IMR-90 (cell line): ENCODE measurements at regions not wholly inside any gene's neighbourhood (a gene's known extent, or its start where the extent isn't known, plus 50 kb on each side); places are given as distances from the start of the nearest gene placed in this dataset.

Experiments used
- ATAC-seq: fragments of 200-7000 bp; cut with Tn5 transposase; 2 replicates; pipeline ENCODE4 v1.9.1; 2020; ENCODE audit warnings: low read depth, mild to moderate bottlenecking, moderate library complexity
- BruUV-seq: library from RNA; stranded (reverse); fragments of 400-500 nt; replicated peaks from 2 replicates; lab custom pipeline; 2021; lab: Mats Ljungman, UMichigan
- CTCF ChIA-PET: fragments of 300-600 bp; formaldehyde crosslinking; extraction: SDS; loops from one replicate; lab custom pipeline; 2021; ENCODE audit warnings: antibody characterized with exemption; lab: Yijun Ruan, JAX
- POLR2A ChIA-PET: fragments of 300-600 bp; sonication (Branson Sonifier 250); formaldehyde crosslinking; loops from one replicate; lab custom pipeline; 2022; ENCODE audit warnings: antibody characterized with exemption; ENCODE audit not compliant: unreplicated experiment; lab: Charles Lee
- DNase-seq: peaks from one replicate; pipeline ENCODE4 v3.0.0; 2013
- H2AFZ ChIP-seq: replicated peaks from 2 replicates; pipeline ENCODE3; 2013; ENCODE audit warnings: low read length, mild to moderate bottlenecking; ENCODE audit not compliant: poor library complexity
- H2AK5ac ChIP-seq: 2 replicates; pipeline ENCODE4 v1.6.1; 2013; ENCODE audit warnings: low read depth, low read length, inconsistent platforms
- H2AK9ac ChIP-seq: replicated peaks from 2 replicates; pipeline ENCODE3; 2013; ENCODE audit warnings: mild to moderate bottlenecking, low read depth, low read length, moderate library complexity; ENCODE audit not compliant: poor library complexity
- H2BK120ac ChIP-seq: 2 replicates; pipeline ENCODE4 v1.6.1; 2013; ENCODE audit warnings: low read depth, low read length, inconsistent platforms
- H2BK15ac ChIP-seq: 3 replicates; pipeline ENCODE4 v1.6.1; 2013; ENCODE audit warnings: low read depth, low read length, inconsistent platforms
- H2BK20ac ChIP-seq: 2 replicates; pipeline ENCODE4 v1.6.1; 2013; ENCODE audit warnings: low read depth, mild to moderate bottlenecking, inconsistent platforms, low read length, moderate library complexity
- H2BK5ac ChIP-seq: 2 replicates; pipeline ENCODE4 v1.6.1; 2013; ENCODE audit warnings: mild to moderate bottlenecking, low read depth, low read length, inconsistent platforms; ENCODE audit not compliant: poor library complexity, severe bottlenecking
- H3K14ac ChIP-seq: replicated peaks from 2 replicates; pipeline ENCODE4 v1.6.1; 2013; ENCODE audit warnings: low read depth, low read length, inconsistent platforms
- H3K18ac ChIP-seq: 2 replicates; pipeline ENCODE4 v1.6.1; 2013; ENCODE audit warnings: low read depth, low read length, control low read depth
- H3K23ac ChIP-seq: 2 replicates; pipeline ENCODE4 v1.6.1; 2013; ENCODE audit warnings: low read depth, low read length, inconsistent platforms
- H3K27ac ChIP-seq: 2 replicates; pipeline ENCODE4 v1.5.1; 2013; ENCODE audit warnings: mild to moderate bottlenecking, control low read depth, low read length; ENCODE audit not compliant: insufficient read depth
- H3K27me3 ChIP-seq: 2 replicates; pipeline ENCODE4 v1.6.1; 2013; ENCODE audit warnings: low read length; ENCODE audit not compliant: control insufficient read depth, insufficient read depth
- H3K36me3 ChIP-seq: 2 replicates; pipeline ENCODE4 v1.6.1; 2013; ENCODE audit warnings: low read length, mixed read lengths; ENCODE audit not compliant: control insufficient read depth, insufficient read depth
- H3K4ac ChIP-seq: 2 replicates; pipeline ENCODE4 v1.6.1; 2013; ENCODE audit warnings: low read depth, low read length, inconsistent platforms
- H3K4me1 ChIP-seq: 2 replicates; pipeline ENCODE4 v1.6.1; 2013; ENCODE audit warnings: low read length, mixed read lengths; ENCODE audit not compliant: control insufficient read depth, insufficient read depth
- H3K4me2 ChIP-seq: 2 replicates; pipeline ENCODE4 v1.6.1; 2013; ENCODE audit warnings: low read depth, mild to moderate bottlenecking, control low read depth, low read length, moderate library complexity
- H3K4me3 ChIP-seq: 2 replicates; pipeline ENCODE4 v1.5.1; 2013; ENCODE audit warnings: low read depth, mild to moderate bottlenecking, control low read depth, low read length, moderate library complexity; ENCODE audit not compliant: insufficient read depth
- H3K56ac ChIP-seq: 2 replicates; pipeline ENCODE4 v1.6.1; 2013; ENCODE audit warnings: low read length, inconsistent platforms; ENCODE audit not compliant: insufficient read depth; ENCODE audit errors: extremely low read depth
- H3K79me1 ChIP-seq, 2 experiments: 2 replicates each; pipeline ENCODE4 v1.6.1; 2013; ENCODE audit warnings: low read length in 2 of 2, inconsistent platforms in 1 of 2, low read depth in 1 of 2
- H3K9ac ChIP-seq: 2 replicates; pipeline ENCODE4 v1.6.1; 2013; ENCODE audit warnings: low read depth, low read length, control low read depth
- H3K9me1 ChIP-seq: 2 replicates; pipeline ENCODE4 v1.6.1; 2013; ENCODE audit warnings: low read length, inconsistent platforms; ENCODE audit not compliant: insufficient read depth
- H3K9me3 ChIP-seq: 2 replicates; pipeline ENCODE4 v1.6.1; 2013; ENCODE audit warnings: low read length; ENCODE audit not compliant: control insufficient read depth, insufficient read depth
- H4K20me1 ChIP-seq: 2 replicates; pipeline ENCODE4 v1.6.1; 2013; ENCODE audit warnings: low read length, inconsistent platforms; ENCODE audit not compliant: insufficient read depth
- H4K5ac ChIP-seq: 2 replicates; pipeline ENCODE4 v1.6.1; 2013; ENCODE audit warnings: mild to moderate bottlenecking, low read depth, low read length, control low read depth
- H4K8ac ChIP-seq, 2 experiments: 2 replicates each; pipeline ENCODE4 v1.6.1; 2013; ENCODE audit warnings: low read depth in 2 of 2, low read length in 2 of 2, control low read depth in 1 of 2, inconsistent platforms in 1 of 2
- H4K91ac ChIP-seq: 2 replicates; pipeline ENCODE4 v1.6.1; 2013; ENCODE audit warnings: low read depth, low read length, inconsistent platforms; ENCODE audit not compliant: insufficient read depth
- BHLHE40 ChIP-seq: fragments of 150-350 bp; IDR thresholded peaks from 2 replicates; pipeline ENCODE4 v1.6.1; 2016; ENCODE audit warnings: mild to moderate bottlenecking, low read depth, low read length
- CEBPB ChIP-seq: IDR thresholded peaks from 2 replicates; pipeline ENCODE4 v1.6.1; 2012; ENCODE audit warnings: low read depth, low read length, improper control_type of control experiment
- CHD1 ChIP-seq: IDR thresholded peaks from 2 replicates; pipeline ENCODE4 v1.6.1; 2012; ENCODE audit warnings: low read depth, low read length, improper control_type of control experiment
- CTCF ChIP-seq: conservative IDR thresholded peaks from 2 replicates; pipeline ENCODE4 v1.5.1; 2012; ENCODE audit warnings: mild to moderate bottlenecking, low read depth, low read length, improper control_type of control experiment
- ELK1 ChIP-seq: fragments of 150-350 bp; IDR thresholded peaks from 2 replicates; pipeline ENCODE4 v1.6.1; 2016; ENCODE audit warnings: low read depth, mild to moderate bottlenecking, low read length, moderate library complexity, borderline replicate concordance
- FOS ChIP-seq: fragments of 150-350 bp; IDR thresholded peaks from 2 replicates; pipeline ENCODE4 v1.6.1; 2016; ENCODE audit warnings: low read depth, low read length
- MAFK ChIP-seq: IDR thresholded peaks from 2 replicates; pipeline ENCODE4 v1.6.1; 2012; ENCODE audit warnings: low read depth, low read length, improper control_type of control experiment
- MAZ ChIP-seq: IDR thresholded peaks from 2 replicates; pipeline ENCODE4 v1.6.1; 2012; ENCODE audit warnings: low read depth, mild to moderate bottlenecking, low read length, improper control_type of control experiment, moderate library complexity, borderline replicate concordance
- MXI1 ChIP-seq: IDR thresholded peaks from 2 replicates; pipeline ENCODE4 v1.6.1; 2012; ENCODE audit warnings: low read depth, mild to moderate bottlenecking, low read length, moderate library complexity, borderline replicate concordance
- NFE2L2 ChIP-seq: fragments of 150-350 bp; IDR thresholded peaks from 2 replicates; pipeline ENCODE4 v1.6.1; 2016; ENCODE audit warnings: low read depth, mild to moderate bottlenecking, low read length
- POLR2A ChIP-seq: IDR thresholded peaks from 2 replicates; pipeline ENCODE4 v1.6.1; 2012; ENCODE audit warnings: mild to moderate bottlenecking, low read depth, low read length
- RAD21 ChIP-seq: IDR thresholded peaks from 2 replicates; pipeline ENCODE4 v1.6.1; 2012; ENCODE audit warnings: low read length, improper control_type of control experiment
- RCOR1 ChIP-seq: IDR thresholded peaks from 2 replicates; pipeline ENCODE4 v1.6.1; 2012; ENCODE audit warnings: mild to moderate bottlenecking, low read length, improper control_type of control experiment; ENCODE audit not compliant: insufficient replicate concordance
- RFX5 ChIP-seq: IDR thresholded peaks from 2 replicates; pipeline ENCODE4 v1.8.0; 2012; ENCODE audit warnings: low read depth, mild to moderate bottlenecking, low read length, moderate library complexity
- SMC3 ChIP-seq: fragments of 150-350 bp; IDR thresholded peaks from 2 replicates; pipeline ENCODE4 v1.6.1; 2016; ENCODE audit warnings: low read depth, mild to moderate bottlenecking, antibody characterized with exemption, low read length, moderate library complexity
- USF2 ChIP-seq: fragments of 150-350 bp; IDR thresholded peaks from 2 replicates; pipeline ENCODE4 v1.6.1; 2017; ENCODE audit warnings: mild to moderate bottlenecking, antibody characterized with exemption, low read length, low read depth
- WGBS, 2 experiments: methylation state at CpG; one replicate each; pipeline versions ENCODE4 v1.1.5 to v1.1.7; 2013; ENCODE audit warnings: missing lambda C conversion rate in 2 of 2; ENCODE audit not compliant: insufficient read length in 1 of 2; ENCODE audit errors: extremely low coverage in 2 of 2; 5-methylcytosine and 5-hydroxymethylcytosine counted together
- dilution Hi-C: fragments of 300-500 bp; cut with HindIII; formaldehyde crosslinking; loops from one replicate; pipeline ENCODE4 v1.14.3; 2018; ENCODE audit warnings: low sequenced_read_pairs; ENCODE audit not compliant: unreplicated experiment
- in situ Hi-C: fragments of 300-500 bp; cut with MboI; formaldehyde crosslinking; loops from 3 replicates; pipeline ENCODE4 v1.14.3; 2019; ENCODE audit warnings: low sequenced_read_pairs, inconsistent platforms, mixed read lengths
- intact Hi-C: fragments of 100-400 bp; cut with micrococcal nuclease; formaldehyde crosslinking; loops from 2 replicates; pipeline ENCODE4 v1.10.0; 2022

- H4K20me1 ChIP-seq = no peaks in the 10 kb centered on the region
- dilution Hi-C loops = no loop called here
- no peak overlapping the region for H4K8ac ChIP-seq
- no peak overlapping the region for H3K4me3 ChIP-seq
- BruUV-seq = no TSS peak
- ATAC-seq (no peak), DNase-seq (no peak)
- no peak overlapping the region for H3K4ac ChIP-seq
- TF ChIP-seq NFE2L2 (no peak), MAFK (no peak), CTCF (no peak), RAD21 (no peak), FOS (no peak), USF2 (no peak), POLR2A (no peak), ELK1 (no peak), MXI1 (no peak), RCOR1 (no peak), MAZ (no peak), CEBPB (no peak), SMC3 (no peak), BHLHE40 (no peak), RFX5 (no peak), CHD1 (no peak)
- H3K18ac ChIP-seq = no peak overlapping the region
- no peaks in the 10 kb centered on the region for H3K4me1 ChIP-seq
- intact Hi-C loops = no loop called here
- no peaks in the 10 kb centered on the region for H3K36me3 ChIP-seq
- no peak overlapping the region for H2BK20ac ChIP-seq
- no peak overlapping the region for H3K27ac ChIP-seq
- no peaks in the 10 kb centered on the region for H3K27me3 ChIP-seq
- H3K9ac ChIP-seq = no peak overlapping the region
- no peak overlapping the region for H4K5ac ChIP-seq
- no peak overlapping the region for H2AK9ac ChIP-seq
- POLR2A ChIA-PET = no interaction called here
- H4K91ac ChIP-seq = no peak overlapping the region
- H2BK15ac ChIP-seq = no peak overlapping the region
- H3K14ac ChIP-seq = no peak overlapping the region
- H2BK5ac ChIP-seq = no peak overlapping the region
- H3K9me1 ChIP-seq = no peaks in the 10 kb centered on the region
- no peak overlapping the region for H2AK5ac ChIP-seq
- no peak overlapping the region for H3K4me2 ChIP-seq
- CTCF ChIA-PET = no interaction called here
- in situ Hi-C loops = no loop called here
- H3K9me3 ChIP-seq = peaks cover 6% of the 10 kb centered on the region
- WGBS, 2 experiments = no CpG with 5 or more reads among the region's 9 CpGs
- H3K23ac ChIP-seq = no peak overlapping the region
- no peak overlapping the region for H3K56ac ChIP-seq
- no peak overlapping the region for H2AFZ ChIP-seq
- no peak overlapping the region for H2BK120ac ChIP-seq
- no peaks in the 10 kb centered on the region for H3K79me1 ChIP-seq
Observed at GRCh38 chr5:12743582-12743981, 839.3 kb upstream of the CTNND2 start.
